Fibroblast of lung (primary cell): ENCODE measurements at regions not wholly inside any gene's neighbourhood (a gene's known extent, or its start where the extent isn't known, plus 50 kb on each side); places are given as distances from the start of the nearest gene placed in this dataset.
A peak's percentile ranks its signal among the peaks of the same experiment; 100 is the strongest.

Source experiments
- DNase-seq, 2 donors: peaks; one replicate each; pipeline versions ENCODE4 v3.0.0 to v3.0.0-alpha.2; 2010; ENCODE audit warnings: low read depth in 2 of 2
- H2AFZ ChIP-seq: 2 replicates; pipeline ENCODE4 v1.5.1; 2012; ENCODE audit warnings: low read length, control low read depth, inconsistent platforms
- H3K27ac ChIP-seq: 2 replicates; pipeline ENCODE4 v1.5.1; 2011; ENCODE audit warnings: low read length, control low read depth; ENCODE audit not compliant: insufficient read depth
- H3K27me3 ChIP-seq: 2 replicates; pipeline ENCODE4 v1.5.1; 2011; ENCODE audit warnings: mild to moderate bottlenecking, low read length; ENCODE audit not compliant: control insufficient read depth, insufficient read depth
- H3K36me3 ChIP-seq: 2 replicates; pipeline ENCODE4 v1.5.1; 2011; ENCODE audit warnings: low read length; ENCODE audit not compliant: control insufficient read depth, insufficient read depth
- H3K4me1 ChIP-seq: 2 replicates; pipeline ENCODE4 v1.5.1; 2011; ENCODE audit warnings: low read length; ENCODE audit not compliant: control insufficient read depth, insufficient read depth; ENCODE audit errors: extremely low read depth
- H3K4me2 ChIP-seq: 2 replicates; pipeline ENCODE4 v1.5.1; 2011; ENCODE audit warnings: low read length, control low read depth; ENCODE audit not compliant: insufficient read depth; ENCODE audit errors: extremely low read depth
- H3K4me3 ChIP-seq, 4 experiments: fragments of 200-600 bp in 1 of 4; sonication (generic) in 1 of 4; replicated peaks in 1 of 4; 2 replicates each; pipeline ENCODE4 v1.5.1; 2011 to 2016; ENCODE audit warnings: low read length in 4 of 4, low read depth in 3 of 4, mild to moderate bottlenecking in 3 of 4, control low read depth in 2 of 4, inconsistent platforms in 1 of 4, mixed read lengths in 1 of 4; ENCODE audit not compliant: insufficient read depth in 1 of 4; ENCODE audit errors: control extremely low read depth in 1 of 4
- H3K79me2 ChIP-seq: 2 replicates; pipeline ENCODE4 v1.5.1; 2012; ENCODE audit warnings: mild to moderate bottlenecking, low read length, inconsistent platforms; ENCODE audit not compliant: control insufficient read depth, insufficient read depth
- H3K9ac ChIP-seq: 2 replicates; pipeline ENCODE4 v1.5.1; 2011; ENCODE audit warnings: mild to moderate bottlenecking, low read length, control low read depth; ENCODE audit not compliant: insufficient read depth
- H3K9me3 ChIP-seq: 2 replicates; pipeline ENCODE4 v1.5.1; 2012; ENCODE audit warnings: low read depth, low read length; ENCODE audit not compliant: control insufficient read depth, insufficient read depth
- H4K20me1 ChIP-seq: 2 replicates; pipeline ENCODE4 v1.5.1; 2011; ENCODE audit warnings: low read length; ENCODE audit not compliant: control insufficient read depth, insufficient read depth; ENCODE audit errors: extremely low read depth
- CTCF ChIP-seq, 2 donors: IDR thresholded peaks in 1 of 2; conservative IDR thresholded peaks in 1 of 2; 1 replicate in 1 of 2; 2 replicates in 1 of 2; pipeline ENCODE4 v1.5.1; 2011 to 2012; ENCODE audit warnings: low read length in 2 of 2, control low read depth in 1 of 2, inconsistent platforms in 1 of 2, low read depth in 1 of 2, mild to moderate bottlenecking in 1 of 2
- EZH2 ChIP-seq: IDR thresholded peaks from 2 replicates; pipeline ENCODE4 v1.5.1; 2012; ENCODE audit warnings: low read length, control low read depth, mild to moderate bottlenecking; ENCODE audit errors: missing control alignments

DNA sequence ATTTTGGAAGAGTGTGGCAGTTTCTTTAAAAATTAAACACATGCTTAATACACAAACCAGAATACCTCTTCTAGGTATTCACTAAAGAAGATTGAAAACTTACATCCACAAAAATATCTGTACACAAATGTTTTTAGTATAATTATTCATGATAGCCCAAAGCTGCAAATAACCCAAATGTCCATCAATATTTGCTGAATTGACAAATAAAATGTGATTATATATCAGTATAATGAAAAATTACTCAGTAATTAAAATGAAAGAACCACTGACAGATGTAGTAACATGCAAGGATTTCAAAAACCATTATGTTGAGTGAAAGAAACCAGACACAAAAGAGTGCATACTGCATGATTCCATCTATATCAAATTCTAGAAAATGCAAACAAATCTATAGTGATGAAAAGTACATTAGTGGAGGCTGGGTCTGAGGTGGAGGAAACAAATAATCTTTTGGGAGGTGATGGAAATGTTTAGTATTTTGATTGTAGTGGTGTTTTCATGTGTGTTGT, 94.8 kb downstream of the QPCT start:
- Histone ChIP-seq H3K27ac (no peak overlapping the region), H3K9ac (no peak overlapping the region), H3K27me3 (no peaks in the 10 kb centered on the region), H2AFZ (no peak overlapping the region), H3K4me1 (no peaks in the 10 kb centered on the region), H3K9me3 (no peaks in the 10 kb centered on the region), H3K79me2 (no peaks in the 10 kb centered on the region), H3K4me3 (no peak overlapping the region), H4K20me1 (no peaks in the 10 kb centered on the region), H3K36me3 (no peaks in the 10 kb centered on the region), H3K4me2 (no peak overlapping the region)
- TF ChIP-seq EZH2: no peak
- TF ChIP-seq CTCF (conservative IDR thresholded peaks at IDR 0.05 in 1 of 2, IDR thresholded peaks at IDR 0.05 in 1 of 2; ENCODE audit: low read depth in 1 of 2, low read length in 2 of 2): no peak
- DNase-seq: no peak

- H3K4me1 ChIP-seq: no peaks in the 10 kb centered on the region
- H3K27ac ChIP-seq: no peak overlapping the region
- DNase-seq: peak in 1 of 2 donors; percentile 33
- H4K20me1 ChIP-seq: no peaks in the 10 kb centered on the region
- no peak overlapping the region for H3K9ac ChIP-seq
- H3K4me2 ChIP-seq: no peak overlapping the region
- no peaks in the 10 kb centered on the region for H3K79me2 ChIP-seq
- H3K9me3 ChIP-seq: no peaks in the 10 kb centered on the region
- H2AFZ ChIP-seq: no peak overlapping the region
- H3K36me3 ChIP-seq: no peaks in the 10 kb centered on the region
- TF ChIP-seq CTCF (conservative IDR thresholded peaks at IDR 0.05 in 1 of 2, IDR thresholded peaks at IDR 0.05 in 1 of 2; ENCODE audit: low read depth in 1 of 2, low read length in 2 of 2) (no peak), EZH2 (no peak)
- H3K27me3 ChIP-seq: no peaks in the 10 kb centered on the region
- H3K4me3 ChIP-seq: no peak overlapping the region
These were observed 96.6 kb downstream of the QPCT start for GRCh38 chr2:37441055-37441454.

DNA sequence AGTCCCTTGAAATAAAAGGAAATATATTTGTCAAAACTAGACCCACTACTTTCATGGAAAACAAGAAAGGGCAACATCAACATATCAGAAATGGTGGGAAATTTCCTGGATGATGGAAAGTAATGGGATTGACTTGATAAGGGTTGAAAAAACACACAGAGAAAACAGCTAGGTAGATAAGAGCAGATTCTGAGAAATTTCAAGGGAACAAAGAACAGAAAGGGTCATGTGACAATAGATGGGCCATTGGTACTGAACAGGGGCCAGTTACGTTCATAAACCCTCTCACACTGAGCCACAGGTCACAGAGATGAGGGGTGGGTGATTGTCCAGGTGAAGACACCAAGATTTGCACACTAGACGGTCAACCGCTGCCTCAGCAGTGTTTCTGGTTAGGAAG, 98.7 kb downstream of the QPCT start:
- H3K4me1 ChIP-seq: no peaks in the 10 kb centered on the region
- no peaks in the 10 kb centered on the region for H3K27me3 ChIP-seq
- no peaks in the 10 kb centered on the region for H3K9me3 ChIP-seq
- H3K79me2 ChIP-seq: no peaks in the 10 kb centered on the region
- H3K9ac ChIP-seq: no peak overlapping the region
- H3K4me3 ChIP-seq: no peak overlapping the region
- no peaks in the 10 kb centered on the region for H4K20me1 ChIP-seq
- DNase-seq: no peak
- no peaks in the 10 kb centered on the region for H3K36me3 ChIP-seq
- H2AFZ ChIP-seq: no peak overlapping the region
- TF ChIP-seq EZH2: no peak
- no peak for TF ChIP-seq CTCF (conservative IDR thresholded peaks at IDR 0.05 in 1 of 2, IDR thresholded peaks at IDR 0.05 in 1 of 2; ENCODE audit: low read depth in 1 of 2, low read length in 2 of 2)
- H3K27ac ChIP-seq: no peak overlapping the region
- H3K4me2 ChIP-seq: no peak overlapping the region
